ENCODE measurements at regions not wholly inside any gene's neighbourhood (a gene's known extent, or its start where the extent isn't known, plus 50 kb on each side); places are given as distances from the start of the nearest gene placed in this dataset.
"Not testable (repeated sequence)": the region's sequence is repeated elsewhere in the genome, so short reads cannot be mapped to it uniquely, and the experiment has no call there.

DNA sequence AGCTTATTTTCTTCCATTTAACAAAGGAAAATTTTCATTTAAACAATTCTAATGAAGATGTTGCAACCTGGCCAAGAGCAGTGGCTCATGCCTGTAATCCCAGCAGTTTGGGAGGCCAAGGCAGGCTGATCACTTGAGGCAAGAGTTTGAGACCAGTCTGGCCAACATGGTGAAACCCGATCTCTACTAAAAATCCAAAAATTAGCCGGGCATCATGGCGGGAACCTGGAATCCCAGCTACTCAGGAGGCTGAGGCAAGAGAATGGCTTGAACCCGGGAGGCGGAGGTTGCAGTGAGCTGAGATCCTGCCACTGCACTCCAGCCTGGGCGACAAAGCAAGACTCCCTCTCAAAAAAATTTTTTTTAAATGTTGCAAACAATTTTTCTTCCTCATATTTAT is 4748.8 kb upstream of the OR11H1 start:
- TF ChIP-seq, protein P1, sequence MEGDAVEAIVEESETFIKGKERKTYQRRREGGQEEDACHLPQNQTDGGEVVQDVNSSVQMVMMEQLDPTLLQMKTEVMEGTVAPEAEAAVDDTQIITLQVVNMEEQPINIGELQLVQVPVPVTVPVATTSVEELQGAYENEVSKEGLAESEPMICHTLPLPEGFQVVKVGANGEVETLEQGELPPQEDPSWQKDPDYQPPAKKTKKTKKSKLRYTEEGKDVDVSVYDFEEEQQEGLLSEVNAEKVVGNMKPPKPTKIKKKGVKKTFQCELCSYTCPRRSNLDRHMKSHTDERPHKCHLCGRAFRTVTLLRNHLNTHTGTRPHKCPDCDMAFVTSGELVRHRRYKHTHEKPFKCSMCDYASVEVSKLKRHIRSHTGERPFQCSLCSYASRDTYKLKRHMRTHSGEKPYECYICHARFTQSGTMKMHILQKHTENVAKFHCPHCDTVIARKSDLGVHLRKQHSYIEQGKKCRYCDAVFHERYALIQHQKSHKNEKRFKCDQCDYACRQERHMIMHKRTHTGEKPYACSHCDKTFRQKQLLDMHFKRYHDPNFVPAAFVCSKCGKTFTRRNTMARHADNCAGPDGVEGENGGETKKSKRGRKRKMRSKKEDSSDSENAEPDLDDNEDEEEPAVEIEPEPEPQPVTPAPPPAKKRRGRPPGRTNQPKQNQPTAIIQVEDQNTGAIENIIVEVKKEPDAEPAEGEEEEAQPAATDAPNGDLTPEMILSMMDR (IDR thresholded peaks at IDR 0.05; ENCODE audit: poor library complexity) = not testable (repeated sequence)
- not testable (repeated sequence) for TF ChIP-seq EZH2 (IDR thresholded peaks at IDR 0.05; ENCODE audit: borderline replicate concordance)
